GM21367 (cell line): ENCODE measurements at regions not wholly inside any gene's neighbourhood (a gene's known extent, or its start where the extent isn't known, plus 50 kb on each side); places are given as distances from the start of the nearest gene placed in this dataset.

Source experiments
- ATAC-seq: cut with Tn5 transposase; IDR thresholded peaks from one replicate; pipeline ENCODE4 v1.9.1; 2021; ENCODE audit not compliant: unreplicated experiment

- ATAC-seq = no peak
Measured at GRCh38 chr4:177687117-177687516, 244.9 kb upstream of the AGA start.

GRCh38 chr4:177692907-177693306 is 250.7 kb upstream of the AGA start:
- ATAC-seq = no peak

- ATAC-seq = no peak
Measured at GRCh38 chr4:177696438-177696966, 254.3 kb upstream of the AGA start.

GRCh38 chr4:177699365-177700213 is 257.4 kb upstream of the AGA start:
- no peak for ATAC-seq

GRCh38 chr4:177706916-177707315 is 264.7 kb upstream of the AGA start:
- ATAC-seq = no peak

- no peak for ATAC-seq
Measured at GRCh38 chr4:177713454-177713853, 271.2 kb upstream of the AGA start.

- ATAC-seq = no peak
Measured at GRCh38 chr4:177717407-177717806, 275.2 kb upstream of the AGA start.

- no peak for ATAC-seq
Measured at GRCh38 chr4:177718514-177718913, 276.3 kb upstream of the AGA start.

- ATAC-seq = no peak
Measured at GRCh38 chr4:177726111-177726510, 283.9 kb upstream of the AGA start.

GRCh38 chr4:177728361-177729152 is 286.3 kb upstream of the AGA start:
- ATAC-seq = no peak

GRCh38 chr4:177729681-177730080 is 287.4 kb upstream of the AGA start:
- ATAC-seq = no peak

GRCh38 chr4:177737387-177737940 is 295.2 kb upstream of the AGA start:
- no peak for ATAC-seq

- no peak for ATAC-seq
Measured at GRCh38 chr4:177740563-177740962, 298.3 kb upstream of the AGA start.

- no peak for ATAC-seq
Measured at GRCh38 chr4:177759729-177760128, 317.5 kb upstream of the AGA start.

GRCh38 chr4:177761692-177762091 is 319.5 kb upstream of the AGA start:
- no peak for ATAC-seq

GRCh38 chr4:177769155-177769554 is 326.9 kb upstream of the AGA start:
- no peak for ATAC-seq

- ATAC-seq = no peak
Measured at GRCh38 chr4:177770776-177771175, 328.5 kb upstream of the AGA start.

- no peak for ATAC-seq
Measured at GRCh38 chr4:177771645-177772044, 329.4 kb upstream of the AGA start.

GRCh38 chr4:177778623-177779022 is 336.4 kb upstream of the AGA start:
- ATAC-seq = no peak

GRCh38 chr4:177785000-177785399 is 342.8 kb upstream of the AGA start:
- no peak for ATAC-seq

- ATAC-seq = no peak
Measured at GRCh38 chr4:177789610-177790009, 347.4 kb upstream of the AGA start.

- ATAC-seq = no peak
Measured at GRCh38 chr4:177791188-177791587, 349.0 kb upstream of the AGA start.
